SK-N-SH (cell line): ENCODE measurements at regions not wholly inside any gene's neighbourhood (a gene's known extent, or its start where the extent isn't known, plus 50 kb on each side); places are given as distances from the start of the nearest gene placed in this dataset.

Source experiments
- CTCF ChIA-PET: fragments of 300-600, 350-600 bp; formaldehyde crosslinking; extraction: SDS; loops from one replicate; lab custom pipeline; 2021; lab: Yijun Ruan, JAX
- POLR2A ChIA-PET: fragments of 350-600 bp; sonication (Branson Sonifier 250); formaldehyde crosslinking; extraction: SDS; loops from one replicate; lab custom pipeline; 2020; ENCODE audit warnings: antibody characterized with exemption, inconsistent platforms; lab: Yijun Ruan, JAX
- DNase-seq: peaks from one replicate; pipeline ENCODE4 v3.0.0; 2012
- H2AFZ ChIP-seq: fragments of 200-600 bp; sonication (generic); 2 replicates; pipeline ENCODE4 v1.8.1; 2016; ENCODE audit warnings: antibody characterized with exemption, mild to moderate bottlenecking, low read depth
- H3F3A ChIP-seq: fragments of 200-600 bp; sonication (generic); replicated peaks from 2 replicates; pipeline ENCODE3; 2016; ENCODE audit warnings: antibody characterized with exemption, mild to moderate bottlenecking; ENCODE audit not compliant: insufficient read depth
- H3K27ac ChIP-seq, 2 experiments: fragments of 200-500 bp in 1 of 2; fragments of 200-600 bp in 1 of 2; sonication (Bioruptor generic) in 1 of 2; sonication (generic), shearing (Covaris generic) in 1 of 2; 2 replicates each; pipeline versions ENCODE4 v1.5.1 to v1.6.1; 2014 to 2016; ENCODE audit warnings: low read depth in 2 of 2, inconsistent platforms in 1 of 2, low read length in 1 of 2, mild to moderate bottlenecking in 1 of 2, mixed read lengths in 1 of 2
- H3K27me3 ChIP-seq: fragments of 200-600 bp; sonication (generic), shearing (Covaris generic); 2 replicates; pipeline ENCODE4 v1.6.1; 2016; ENCODE audit warnings: mixed run types; ENCODE audit not compliant: insufficient read depth
- H3K36me3 ChIP-seq, 2 experiments: fragments of 200-500 bp in 1 of 2; fragments of 200-600 bp in 1 of 2; sonication (Bioruptor generic) in 1 of 2; sonication (generic) in 1 of 2; replicated peaks in 1 of 2; 2 replicates each; pipeline versions ENCODE3 to v1.5.1; 2014 to 2016; ENCODE audit warnings: low read length in 1 of 2, mild to moderate bottlenecking in 1 of 2; ENCODE audit not compliant: insufficient read depth in 2 of 2, control insufficient read depth in 1 of 2
- H3K4me1 ChIP-seq, 2 experiments: fragments of 200-500 bp in 1 of 2; fragments of 200-600 bp in 1 of 2; sonication (Bioruptor generic) in 1 of 2; sonication (generic), shearing (Covaris generic) in 1 of 2; 2 replicates each; pipeline versions ENCODE4 v1.5.1 to v1.6.1; 2014 to 2016; ENCODE audit warnings: low read depth in 1 of 2, low read length in 1 of 2, mixed run types in 1 of 2; ENCODE audit not compliant: insufficient read depth in 2 of 2, control insufficient read depth in 1 of 2
- H3K4me2 ChIP-seq: fragments of 200-600 bp; sonication (generic), shearing (Covaris generic); 2 replicates; pipeline ENCODE4 v1.6.1; 2017; ENCODE audit warnings: mixed run types
- H3K4me3 ChIP-seq, 2 experiments: fragments of 200-500 bp in 1 of 2; fragments of 200-600 bp in 1 of 2; sonication (Bioruptor generic) in 1 of 2; sonication (generic), shearing (Covaris generic) in 1 of 2; 2 replicates each; pipeline versions ENCODE4 v1.5.1 to v1.8.1; 2014 to 2016; ENCODE audit warnings: low read depth in 2 of 2, inconsistent platforms in 1 of 2, low read length in 1 of 2, mild to moderate bottlenecking in 1 of 2, mixed read lengths in 1 of 2, moderate library complexity in 1 of 2
- H3K79me2 ChIP-seq: fragments of 200-600 bp; sonication (generic); 2 replicates; pipeline ENCODE4 v1.8.1; 2017; ENCODE audit warnings: mild to moderate bottlenecking; ENCODE audit not compliant: insufficient read depth
- H3K9ac ChIP-seq: fragments of 200-600 bp; sonication (generic); 2 replicates; pipeline ENCODE4 v1.6.1; 2017; ENCODE audit warnings: mixed run types
- H3K9me2 ChIP-seq: fragments of 200-600 bp; sonication (generic); 2 replicates; pipeline ENCODE4 v1.6.1; 2017; ENCODE audit warnings: mixed run types
- H3K9me3 ChIP-seq: fragments of 200-600 bp; sonication (generic); 2 replicates; pipeline ENCODE4 v1.6.1; 2017; ENCODE audit warnings: mixed run types, mild to moderate bottlenecking, moderate library complexity
- H4K20me1 ChIP-seq: fragments of 200-600 bp; sonication (generic); 2 replicates; pipeline ENCODE4 v1.6.1; 2017; ENCODE audit warnings: mild to moderate bottlenecking, mixed run types; ENCODE audit not compliant: insufficient read depth
- EP300 ChIP-seq, 2 experiments: IDR thresholded peaks; 2 replicates each; pipeline versions ENCODE4 v1.4.0 to v1.6.1; 2012; ENCODE audit warnings: borderline replicate concordance in 1 of 2, low read depth in 1 of 2, low read length in 1 of 2
- EZH2phosphoT487 ChIP-seq: fragments of 200-600 bp; sonication (generic); IDR thresholded peaks from 2 replicates; pipeline ENCODE4 v1.6.1; 2017; ENCODE audit warnings: low read depth, mixed run types, mild to moderate bottlenecking, antibody characterized with exemption, moderate library complexity, borderline replicate concordance
- FOSL2 ChIP-seq: IDR thresholded peaks from 2 replicates; pipeline ENCODE4 v1.4.0; 2012; ENCODE audit warnings: low read depth, mild to moderate bottlenecking, moderate library complexity, borderline replicate concordance
- GATA2 ChIP-seq: sonication (generic); formaldehyde crosslinking; IDR thresholded peaks from 2 replicates; pipeline ENCODE4 v1.5.0; 2020; ENCODE audit warnings: mild to moderate bottlenecking, missing genetic modification reagents
- MEF2A ChIP-seq: IDR thresholded peaks from 2 replicates; pipeline ENCODE4 v1.4.0; 2012; ENCODE audit warnings: low read depth, borderline replicate concordance
- MXI1 ChIP-seq: IDR thresholded peaks from 2 replicates; pipeline ENCODE4 v1.6.1; 2012; ENCODE audit warnings: mild to moderate bottlenecking, low read depth, low read length, improper control_type of control experiment
- NFIC ChIP-seq: IDR thresholded peaks from 2 replicates; pipeline ENCODE4 v1.4.0; 2012; ENCODE audit warnings: borderline replicate concordance
- NRF1 ChIP-seq: IDR thresholded peaks from 2 replicates; pipeline ENCODE4 v1.6.1; 2012; ENCODE audit warnings: low read depth, mild to moderate bottlenecking, low read length
- POLR2AphosphoS5 ChIP-seq: IDR thresholded peaks from 2 replicates; pipeline ENCODE4 v1.6.1; 2012; ENCODE audit warnings: low read depth, low read length
- RCOR1 ChIP-seq: fragments of 150-350 bp; IDR thresholded peaks from 2 replicates; pipeline ENCODE4 v1.6.1; 2017; ENCODE audit warnings: antibody characterized with exemption, low read length
- SIN3A ChIP-seq: IDR thresholded peaks from 2 replicates; pipeline ENCODE4 v1.6.1; 2012; ENCODE audit warnings: low read depth, mild to moderate bottlenecking, low read length, moderate library complexity, borderline replicate concordance
- TAF1 ChIP-seq: IDR thresholded peaks from 2 replicates; pipeline ENCODE4 v1.6.1; 2012; ENCODE audit warnings: low read depth, mild to moderate bottlenecking, low read length, moderate library complexity, borderline replicate concordance
- TEAD4 ChIP-seq: IDR thresholded peaks from 2 replicates; pipeline ENCODE4 v1.4.0; 2012; ENCODE audit warnings: mild to moderate bottlenecking, borderline replicate concordance; ENCODE audit not compliant: insufficient read depth
- WGBS: methylation state at CpG from one replicate; pipeline ENCODE4 v1.1.6; 2017; ENCODE audit warnings: low lambda C conversion rate; 5-methylcytosine and 5-hydroxymethylcytosine counted together
- TF ChIP-seq, protein P1 (sequence below): IDR thresholded peaks from 2 replicates; pipeline ENCODE4 v1.4.0; 2012; ENCODE audit warnings: low read depth
- TF ChIP-seq, protein P2 (sequence below): IDR thresholded peaks from 2 replicates; pipeline ENCODE4 v1.4.0; 2012; ENCODE audit warnings: low read depth, borderline replicate concordance
- TF ChIP-seq, protein P3 (sequence below): IDR thresholded peaks from 2 replicates; pipeline ENCODE4 v1.4.0; 2012; ENCODE audit warnings: low read depth, borderline replicate concordance
- TF ChIP-seq, protein P4 (sequence below): IDR thresholded peaks from 2 replicates; pipeline ENCODE4 v1.6.1; 2012; ENCODE audit warnings: mild to moderate bottlenecking, low read depth, low read length, moderate library complexity

DNA sequence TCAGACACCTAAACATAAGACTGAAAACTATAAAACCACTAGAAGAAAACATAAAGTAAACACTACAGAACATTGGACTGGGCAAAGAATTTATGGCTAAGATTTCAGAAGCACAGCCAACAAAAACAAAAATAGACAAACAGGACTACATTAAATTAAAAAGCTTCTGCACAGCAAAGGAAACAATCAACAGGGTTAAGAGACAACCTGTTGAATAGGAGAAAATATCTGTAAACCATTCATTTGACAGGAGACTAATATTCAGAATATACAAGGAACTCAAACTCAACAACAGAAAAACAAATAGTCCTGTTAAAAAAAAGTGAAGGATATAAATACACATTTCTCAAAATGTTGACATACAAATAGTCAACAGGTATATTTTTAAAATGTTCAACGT, 106.7 kb upstream of the FANCL start:
- H3K9me2 ChIP-seq: no peaks in the 10 kb centered on the region
- H3K9ac ChIP-seq: no peak overlapping the region
- WGBS: 2% methylated on average over 1 of the region's 1 CpG
- H3K4me1 ChIP-seq: no peaks in the 10 kb centered on the region
- CTCF ChIA-PET: no interaction called here
- H3K4me2 ChIP-seq: no peak overlapping the region
- DNase-seq: no peak
- TF ChIP-seq, protein P1, sequence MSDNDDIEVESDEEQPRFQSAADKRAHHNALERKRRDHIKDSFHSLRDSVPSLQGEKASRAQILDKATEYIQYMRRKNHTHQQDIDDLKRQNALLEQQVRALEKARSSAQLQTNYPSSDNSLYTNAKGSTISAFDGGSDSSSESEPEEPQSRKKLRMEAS: no peak
- no peak for TF ChIP-seq NRF1
- TF ChIP-seq, protein P2, sequence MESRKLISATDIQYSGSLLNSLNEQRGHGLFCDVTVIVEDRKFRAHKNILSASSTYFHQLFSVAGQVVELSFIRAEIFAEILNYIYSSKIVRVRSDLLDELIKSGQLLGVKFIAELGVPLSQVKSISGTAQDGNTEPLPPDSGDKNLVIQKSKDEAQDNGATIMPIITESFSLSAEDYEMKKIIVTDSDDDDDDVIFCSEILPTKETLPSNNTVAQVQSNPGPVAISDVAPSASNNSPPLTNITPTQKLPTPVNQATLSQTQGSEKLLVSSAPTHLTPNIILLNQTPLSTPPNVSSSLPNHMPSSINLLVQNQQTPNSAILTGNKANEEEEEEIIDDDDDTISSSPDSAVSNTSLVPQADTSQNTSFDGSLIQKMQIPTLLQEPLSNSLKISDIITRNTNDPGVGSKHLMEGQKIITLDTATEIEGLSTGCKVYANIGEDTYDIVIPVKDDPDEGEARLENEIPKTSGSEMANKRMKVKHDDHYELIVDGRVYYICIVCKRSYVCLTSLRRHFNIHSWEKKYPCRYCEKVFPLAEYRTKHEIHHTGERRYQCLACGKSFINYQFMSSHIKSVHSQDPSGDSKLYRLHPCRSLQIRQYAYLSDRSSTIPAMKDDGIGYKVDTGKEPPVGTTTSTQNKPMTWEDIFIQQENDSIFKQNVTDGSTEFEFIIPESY: no peak
- TF ChIP-seq MXI1: no peak
- TF ChIP-seq TEAD4: no peak
- TF ChIP-seq, protein P3, sequence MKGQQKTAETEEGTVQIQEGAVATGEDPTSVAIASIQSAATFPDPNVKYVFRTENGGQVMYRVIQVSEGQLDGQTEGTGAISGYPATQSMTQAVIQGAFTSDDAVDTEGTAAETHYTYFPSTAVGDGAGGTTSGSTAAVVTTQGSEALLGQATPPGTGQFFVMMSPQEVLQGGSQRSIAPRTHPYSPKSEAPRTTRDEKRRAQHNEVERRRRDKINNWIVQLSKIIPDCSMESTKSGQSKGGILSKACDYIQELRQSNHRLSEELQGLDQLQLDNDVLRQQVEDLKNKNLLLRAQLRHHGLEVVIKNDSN: no peak
- TF ChIP-seq POLR2AphosphoS5: no peak
- no peak for TF ChIP-seq MEF2A
- no peak for TF ChIP-seq NFIC
- TF ChIP-seq TAF1: no peak
- TF ChIP-seq, protein P4, sequence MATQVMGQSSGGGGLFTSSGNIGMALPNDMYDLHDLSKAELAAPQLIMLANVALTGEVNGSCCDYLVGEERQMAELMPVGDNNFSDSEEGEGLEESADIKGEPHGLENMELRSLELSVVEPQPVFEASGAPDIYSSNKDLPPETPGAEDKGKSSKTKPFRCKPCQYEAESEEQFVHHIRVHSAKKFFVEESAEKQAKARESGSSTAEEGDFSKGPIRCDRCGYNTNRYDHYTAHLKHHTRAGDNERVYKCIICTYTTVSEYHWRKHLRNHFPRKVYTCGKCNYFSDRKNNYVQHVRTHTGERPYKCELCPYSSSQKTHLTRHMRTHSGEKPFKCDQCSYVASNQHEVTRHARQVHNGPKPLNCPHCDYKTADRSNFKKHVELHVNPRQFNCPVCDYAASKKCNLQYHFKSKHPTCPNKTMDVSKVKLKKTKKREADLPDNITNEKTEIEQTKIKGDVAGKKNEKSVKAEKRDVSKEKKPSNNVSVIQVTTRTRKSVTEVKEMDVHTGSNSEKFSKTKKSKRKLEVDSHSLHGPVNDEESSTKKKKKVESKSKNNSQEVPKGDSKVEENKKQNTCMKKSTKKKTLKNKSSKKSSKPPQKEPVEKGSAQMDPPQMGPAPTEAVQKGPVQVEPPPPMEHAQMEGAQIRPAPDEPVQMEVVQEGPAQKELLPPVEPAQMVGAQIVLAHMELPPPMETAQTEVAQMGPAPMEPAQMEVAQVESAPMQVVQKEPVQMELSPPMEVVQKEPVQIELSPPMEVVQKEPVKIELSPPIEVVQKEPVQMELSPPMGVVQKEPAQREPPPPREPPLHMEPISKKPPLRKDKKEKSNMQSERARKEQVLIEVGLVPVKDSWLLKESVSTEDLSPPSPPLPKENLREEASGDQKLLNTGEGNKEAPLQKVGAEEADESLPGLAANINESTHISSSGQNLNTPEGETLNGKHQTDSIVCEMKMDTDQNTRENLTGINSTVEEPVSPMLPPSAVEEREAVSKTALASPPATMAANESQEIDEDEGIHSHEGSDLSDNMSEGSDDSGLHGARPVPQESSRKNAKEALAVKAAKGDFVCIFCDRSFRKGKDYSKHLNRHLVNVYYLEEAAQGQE: no peak
- TF ChIP-seq RCOR1: no peak
- no peak for TF ChIP-seq SIN3A
- no peak for TF ChIP-seq EP300 (IDR thresholded peaks at IDR 0.05; ENCODE audit: borderline replicate concordance in 1 of 2, low read depth in 1 of 2, low read length in 1 of 2)
- no peak for TF ChIP-seq EZH2phosphoT487
- TF ChIP-seq FOSL2: no peak
- TF ChIP-seq GATA2: no peak
- H3K27ac ChIP-seq: no peak overlapping the region
- H3K4me3 ChIP-seq: no peak overlapping the region
- H3K79me2 ChIP-seq: no peaks in the 10 kb centered on the region
- POLR2A ChIA-PET: no interaction called here
- H2AFZ ChIP-seq: no peak overlapping the region
- no peaks in the 10 kb centered on the region for H3F3A ChIP-seq
- H4K20me1 ChIP-seq: no peaks in the 10 kb centered on the region
- no peaks in the 10 kb centered on the region for H3K9me3 ChIP-seq
- H3K36me3 ChIP-seq: no peaks in the 10 kb centered on the region
- no peaks in the 10 kb centered on the region for H3K27me3 ChIP-seq
